SK-N-SH treated with all-trans-retinoic acid at 6 μM for 48 hours (cell line): ENCODE measurements at regions not wholly inside any gene's neighbourhood (a gene's known extent, or its start where the extent isn't known, plus 50 kb on each side); places are given as distances from the start of the nearest gene placed in this dataset.

Experiments used
- ATAC-seq: fragments of 200-7000 bp; cut with Tn5 transposase; 3 replicates; pipeline ENCODE4 v1.9.1; 2020; ENCODE audit warnings: mild to moderate bottlenecking, moderate library complexity
- CREB5 ChIP-seq: fragments of 250-450 bp; sonication (Bioruptor Pico); IDR thresholded peaks from 2 replicates; pipeline ENCODE4 v1.5.1; 2020; ENCODE audit warnings: low read depth, mild to moderate bottlenecking, moderate library complexity
- CSDC2 ChIP-seq: fragments of 250-450 bp; sonication (Bioruptor Pico); IDR thresholded peaks from 2 replicates; pipeline ENCODE4 v1.5.0; 2020; ENCODE audit warnings: mild to moderate bottlenecking, moderate library complexity
- CSRNP3 ChIP-seq: fragments of 250-450 bp; sonication (Bioruptor Pico); IDR thresholded peaks from 2 replicates; pipeline ENCODE4 v1.5.1; 2021; ENCODE audit warnings: mild to moderate bottlenecking, moderate library complexity
- GLIS3 ChIP-seq: fragments of 250-450 bp; sonication (Bioruptor Pico); IDR thresholded peaks from 2 replicates; pipeline ENCODE4 v1.5.0; 2020; ENCODE audit warnings: mild to moderate bottlenecking, moderate library complexity
- ISL1 ChIP-seq: fragments of 250-450 bp; sonication (Bioruptor Pico); IDR thresholded peaks from 2 replicates; pipeline ENCODE4 v2.1.2; 2022; ENCODE audit warnings: mild to moderate bottlenecking, moderate library complexity
- PATZ1 ChIP-seq: fragments of 250-450 bp; sonication (Bioruptor Pico); IDR thresholded peaks from 2 replicates; pipeline ENCODE4 v1.8.0; 2020; ENCODE audit warnings: mild to moderate bottlenecking, moderate library complexity, borderline replicate concordance
- POU6F1 ChIP-seq: fragments of 250-450 bp; sonication (Bioruptor Pico); IDR thresholded peaks from 2 replicates; pipeline ENCODE4 v1.8.0; 2021; ENCODE audit warnings: low read depth, mild to moderate bottlenecking, moderate library complexity, borderline replicate concordance
- PPARA ChIP-seq: fragments of 250-450 bp; sonication (Bioruptor Pico); IDR thresholded peaks from 2 replicates; pipeline ENCODE4 v1.5.0; 2020; ENCODE audit warnings: mild to moderate bottlenecking, borderline replicate concordance
- SNAI2 ChIP-seq: fragments of 250-450 bp; sonication (Bioruptor Pico); IDR thresholded peaks from 2 replicates; pipeline ENCODE4 v1.5.0; 2020; ENCODE audit warnings: mild to moderate bottlenecking, moderate library complexity
- TOX ChIP-seq: fragments of 250-450 bp; sonication (Bioruptor Pico); IDR thresholded peaks from 2 replicates; pipeline ENCODE4 v1.8.0; 2021; ENCODE audit warnings: mild to moderate bottlenecking, moderate library complexity, borderline replicate concordance
- TSHZ2 ChIP-seq: fragments of 250-450 bp; sonication (Bioruptor Pico); IDR thresholded peaks from 2 replicates; pipeline ENCODE4 v1.5.0; 2020; ENCODE audit warnings: mild to moderate bottlenecking, moderate library complexity
- ZC3H10 ChIP-seq: fragments of 250-450 bp; sonication (Bioruptor Pico); IDR thresholded peaks from 2 replicates; pipeline ENCODE4 v1.5.1; 2021; ENCODE audit warnings: mild to moderate bottlenecking, moderate library complexity
- ZFP3 ChIP-seq: fragments of 250-450 bp; sonication (Bioruptor Pico); IDR thresholded peaks from 2 replicates; pipeline ENCODE4 v1.5.0; 2020; ENCODE audit warnings: mild to moderate bottlenecking, moderate library complexity
- ZNF565 ChIP-seq: fragments of 450-650 bp; formaldehyde crosslinking; conservative IDR thresholded peaks from 2 replicates; pipeline ENCODE4 v1.5.0; 2020; ENCODE audit warnings: low read depth, mild to moderate bottlenecking, moderate library complexity
- ZNF8 ChIP-seq: fragments of 450-650 bp; formaldehyde crosslinking; IDR thresholded peaks from 2 replicates; pipeline ENCODE4 v1.5.0; 2020; ENCODE audit warnings: mild to moderate bottlenecking, moderate library complexity

- TF ChIP-seq POU6F1 (CRISPR knock-in tag) (no peak), ZFP3 (CRISPR knock-in tag) (no peak), ZNF8 (no peak), SNAI2 (CRISPR knock-in tag) (no peak), PPARA (CRISPR knock-in tag) (no peak), CREB5 (CRISPR knock-in tag) (no peak), TSHZ2 (no peak), CSDC2 (no peak), GLIS3 (CRISPR knock-in tag) (no peak), TOX (CRISPR knock-in tag) (no peak)
- ATAC-seq = no peak
These were observed 349.7 kb downstream of the CDK5RAP2 start for GRCh38 chr9:120230227-120230626.

- ATAC-seq = no peak
These were observed 358.1 kb downstream of the CDK5RAP2 start for GRCh38 chr9:120221844-120222243.

More at GRCh38 chr9:120221844-120222243, 358.1 kb downstream of the CDK5RAP2 start:
- TF ChIP-seq ZC3H10 (CRISPR knock-in tag) = no peak
- TF ChIP-seq ZNF8 = no peak
- TF ChIP-seq CSRNP3 (CRISPR knock-in tag) = no peak
- no peak for TF ChIP-seq TSHZ2
- TF ChIP-seq ZNF565 (CRISPR knock-in tag) = no peak
- TF ChIP-seq PATZ1 (CRISPR knock-in tag) = no peak
- no peak for TF ChIP-seq ISL1 (CRISPR knock-in tag)
